NCI-H345 (cell line): ENCODE measurements at regions not wholly inside any gene's neighbourhood (a gene's known extent, or its start where the extent isn't known, plus 50 kb on each side); places are given as distances from the start of the nearest gene placed in this dataset.
"Not testable (repeated sequence)": the region's sequence is repeated elsewhere in the genome, so short reads cannot be mapped to it uniquely, and the experiment has no call there.

Source experiments
- DNase-seq: peaks from one replicate; lab custom pipeline; 2025; lab: John Stamatoyannopoulos, UW

- DNase-seq, result not testable (repeated sequence)
Observed at GRCh38 chr2:67623741-67624140, 226.6 kb downstream of the ETAA1 start.

GRCh38 chr2:67625178-67625577 lies 228.0 kb downstream of the ETAA1 start:
- no peak for DNase-seq

GRCh38 chr2:67625690-67626475 lies 228.8 kb downstream of the ETAA1 start:
- no peak for DNase-seq

- DNase-seq, result no peak
Observed at GRCh38 chr2:67626656-67627055, 229.5 kb downstream of the ETAA1 start.

GRCh38 chr2:67627456-67628207 lies 230.5 kb downstream of the ETAA1 start:
- no peak for DNase-seq

- no peak for DNase-seq
Observed at GRCh38 chr2:67628892-67629291, 231.8 kb downstream of the ETAA1 start.

GRCh38 chr2:67631483-67631882 lies 234.3 kb downstream of the ETAA1 start:
- no peak for DNase-seq

- no peak for DNase-seq
Observed at GRCh38 chr2:67633212-67633856, 236.2 kb downstream of the ETAA1 start.

GRCh38 chr2:67638146-67638545 lies 241.0 kb downstream of the ETAA1 start:
- DNase-seq, result no peak

- no peak for DNase-seq
Observed at GRCh38 chr2:67641312-67642045, 244.3 kb downstream of the ETAA1 start.

- peak; percentile 31 for DNase-seq
Observed at GRCh38 chr2:67642046-67642382, 244.9 kb downstream of the ETAA1 start.

GRCh38 chr2:67642961-67643360 lies 245.8 kb downstream of the ETAA1 start:
- DNase-seq, result no peak

- no peak for DNase-seq
Observed at GRCh38 chr2:67645280-67646138, 248.4 kb downstream of the ETAA1 start.

- DNase-seq, result no peak
Observed at GRCh38 chr2:67646714-67647333, 249.7 kb downstream of the ETAA1 start.

GRCh38 chr2:67649331-67650261 lies 252.5 kb downstream of the ETAA1 start:
- peak; percentile 39 for DNase-seq

- no peak for DNase-seq
Observed at GRCh38 chr2:67650291-67651133, 253.4 kb downstream of the ETAA1 start.

GRCh38 chr2:67651565-67651964 lies 254.4 kb downstream of the ETAA1 start:
- no peak for DNase-seq

GRCh38 chr2:67652679-67653078 lies 255.5 kb downstream of the ETAA1 start:
- no peak for DNase-seq

GRCh38 chr2:67656875-67657274 lies 259.7 kb downstream of the ETAA1 start:
- no peak for DNase-seq
